NCI-H2196 treated with DMSO at 0.1 percent for 48 hours (cell line): ENCODE measurements at regions not wholly inside any gene's neighbourhood (a gene's known extent, or its start where the extent isn't known, plus 50 kb on each side); places are given as distances from the start of the nearest gene placed in this dataset.

Experiments used
- DNase-seq: peaks from one replicate; lab custom pipeline; 2025; ENCODE audit not compliant: unreplicated experiment; lab: John Stamatoyannopoulos, UW

DNA sequence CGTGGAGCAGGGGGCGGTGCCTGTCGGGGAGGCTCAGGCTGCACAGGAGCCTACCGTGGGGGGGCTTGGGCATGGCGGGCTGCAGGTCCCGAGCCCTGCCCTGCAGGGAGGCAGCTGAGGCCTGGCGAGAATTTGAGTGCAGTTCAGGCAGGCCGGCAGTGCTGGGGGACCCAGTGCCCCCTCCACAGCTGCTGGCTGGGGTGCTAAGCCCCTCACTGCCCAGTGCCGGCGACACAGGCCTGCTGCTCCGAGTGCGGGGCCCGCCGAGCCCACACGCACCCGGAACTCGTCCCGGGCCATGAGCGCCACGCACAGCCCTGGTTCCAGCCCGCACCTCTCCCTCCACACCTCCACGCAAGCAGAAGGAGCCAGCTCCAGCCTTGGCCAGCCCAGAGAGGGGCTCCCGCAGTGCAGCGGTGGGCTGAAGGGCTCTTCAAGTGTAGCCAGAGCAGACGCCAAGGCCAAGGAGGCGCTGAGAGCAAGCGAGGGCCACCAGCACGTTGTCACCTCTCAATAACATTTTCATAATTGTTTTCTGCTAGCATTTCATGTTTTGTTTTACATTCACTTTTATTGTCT, 1378.9 kb upstream of the CELF4 start:
- DNase-seq = no peak

DNA sequence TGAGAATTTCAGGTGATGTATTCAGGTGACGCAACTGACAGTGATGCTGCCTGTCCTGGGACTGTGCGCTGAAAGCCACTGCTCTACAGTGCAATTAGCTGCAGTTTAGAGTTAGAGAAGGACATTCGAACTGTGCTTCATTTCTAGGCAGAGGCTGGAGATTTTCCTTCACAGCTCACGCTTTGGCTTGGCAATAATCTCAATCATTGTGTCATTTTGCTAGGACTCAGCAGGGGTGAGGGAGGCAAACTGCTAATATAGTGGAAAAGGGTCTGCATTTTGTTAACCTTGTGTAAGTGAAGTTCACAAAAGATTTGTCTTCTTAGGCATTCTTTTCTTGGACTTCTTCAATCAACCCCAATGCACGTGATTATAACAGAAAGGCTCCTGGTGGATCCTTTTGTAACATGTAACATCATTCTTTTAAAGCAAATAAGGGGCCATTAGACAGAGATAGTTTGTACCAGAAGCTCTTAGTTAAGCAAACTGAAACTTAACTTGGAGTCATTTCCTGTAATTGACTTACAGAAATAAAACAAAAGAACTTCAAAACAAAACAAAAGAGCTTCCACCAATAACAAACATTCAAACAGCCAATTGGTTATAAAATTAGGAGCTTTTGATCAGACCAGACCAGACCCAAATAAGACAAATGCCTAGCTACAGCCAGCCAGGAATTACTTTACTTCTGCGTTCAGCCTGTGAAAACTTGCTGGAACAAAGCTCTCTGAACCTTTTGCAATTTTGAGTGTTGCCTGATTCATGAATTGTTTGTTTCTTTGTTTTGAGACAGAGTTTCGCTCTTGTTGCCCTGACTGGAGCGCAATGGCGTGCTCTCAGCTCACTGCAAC, 1376.3 kb upstream of the CELF4 start:
- no peak for DNase-seq

DNA sequence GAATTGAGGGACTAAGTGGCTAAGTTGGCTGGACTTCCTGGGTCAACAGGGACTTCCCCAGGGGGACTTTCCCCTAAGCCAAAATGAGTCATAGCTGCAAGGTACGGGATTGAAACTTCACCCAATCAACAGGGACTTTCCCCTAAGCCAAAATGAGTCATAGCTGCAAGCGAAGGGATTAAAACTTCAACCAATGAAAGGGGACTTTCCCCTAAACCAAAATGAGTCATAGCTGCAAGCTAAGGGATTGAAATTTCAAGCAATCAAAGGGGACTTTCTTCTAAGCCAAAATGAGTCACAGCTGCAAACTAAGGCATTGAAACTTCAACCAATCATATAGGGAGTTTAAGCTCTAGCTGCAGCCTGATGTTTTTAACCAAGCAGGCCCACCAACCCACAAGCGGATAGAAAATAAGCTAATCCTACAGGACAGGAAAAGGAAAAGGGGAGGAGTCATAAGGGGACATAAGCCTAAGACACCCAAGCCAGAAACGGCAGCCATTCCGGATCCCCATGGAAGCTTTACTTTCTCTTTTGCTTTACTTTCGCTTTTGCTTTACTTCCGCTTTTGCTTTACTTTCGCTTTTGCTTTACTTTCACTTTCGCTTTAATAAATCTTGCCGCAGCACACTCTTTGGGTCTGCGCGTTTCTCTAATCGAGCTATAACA, 1375.4 kb upstream of the CELF4 start:
- peak; percentile 80 for DNase-seq

DNA sequence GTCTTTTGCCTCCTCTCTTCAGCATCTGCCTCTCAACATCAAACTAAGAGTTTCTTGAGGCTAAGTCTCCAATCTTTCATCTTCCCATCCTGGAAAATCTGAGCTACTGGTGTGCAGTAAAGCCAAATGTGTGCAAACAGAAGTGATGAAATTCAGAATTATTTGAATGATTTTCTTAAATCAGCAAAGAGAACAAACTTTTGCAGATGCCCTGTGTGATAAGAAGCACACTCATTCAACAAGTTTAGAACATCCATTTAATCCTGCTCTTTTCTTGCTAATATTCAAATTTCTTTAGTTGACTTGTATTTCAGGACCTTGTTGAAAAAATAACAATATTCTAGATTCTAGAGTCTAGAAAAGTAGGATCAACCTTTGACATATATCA, 1374.9 kb upstream of the CELF4 start:
- no peak for DNase-seq

DNA sequence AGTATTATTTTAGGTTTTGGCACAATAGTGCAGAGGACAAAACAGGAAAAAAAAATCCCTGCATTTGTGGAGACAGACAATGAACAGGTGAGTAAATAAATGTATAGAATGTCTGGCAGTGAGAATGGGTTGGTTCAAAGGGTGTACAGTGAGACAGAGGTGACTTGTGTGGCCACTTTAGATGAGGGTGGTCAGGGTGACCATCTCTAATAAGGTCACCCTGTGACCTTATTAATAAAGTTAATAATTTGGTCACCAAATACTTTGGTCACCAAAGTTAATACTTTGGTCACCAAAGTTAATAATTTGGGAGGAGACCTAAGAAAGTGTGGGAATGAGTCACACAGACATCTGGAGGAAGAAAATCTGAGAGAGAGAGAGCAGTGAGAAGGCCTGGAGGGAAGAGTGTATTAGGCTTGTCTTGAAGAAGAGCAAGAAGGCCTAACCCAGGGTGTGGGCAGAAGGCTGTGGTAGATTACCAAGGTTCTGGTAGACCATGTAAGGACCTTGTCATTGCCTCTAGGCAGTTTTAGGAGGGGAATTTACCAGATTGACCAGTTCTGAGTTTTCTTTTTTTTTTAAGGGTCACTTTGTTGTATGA, 1368.4 kb upstream of the CELF4 start:
- no peak for DNase-seq

DNA sequence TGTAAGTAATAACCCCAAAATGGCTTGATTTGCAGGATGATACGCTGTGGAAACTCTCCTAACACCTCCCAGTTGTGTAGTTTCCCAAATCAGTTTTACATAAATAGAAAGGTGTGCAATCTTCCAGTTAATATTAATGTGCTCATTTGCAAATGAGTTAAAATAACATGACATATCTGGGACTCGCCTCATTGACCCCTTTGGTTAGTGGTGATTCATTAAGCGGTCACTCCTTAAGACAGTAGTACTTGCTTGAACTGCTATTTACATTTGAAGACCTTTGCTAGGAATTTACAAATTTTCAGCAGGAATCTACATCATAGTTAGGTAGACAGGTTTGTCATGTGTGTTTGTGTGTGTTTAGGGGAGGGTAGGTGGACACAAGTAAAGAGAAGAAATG, 1367.7 kb upstream of the CELF4 start:
- no peak for DNase-seq

DNA sequence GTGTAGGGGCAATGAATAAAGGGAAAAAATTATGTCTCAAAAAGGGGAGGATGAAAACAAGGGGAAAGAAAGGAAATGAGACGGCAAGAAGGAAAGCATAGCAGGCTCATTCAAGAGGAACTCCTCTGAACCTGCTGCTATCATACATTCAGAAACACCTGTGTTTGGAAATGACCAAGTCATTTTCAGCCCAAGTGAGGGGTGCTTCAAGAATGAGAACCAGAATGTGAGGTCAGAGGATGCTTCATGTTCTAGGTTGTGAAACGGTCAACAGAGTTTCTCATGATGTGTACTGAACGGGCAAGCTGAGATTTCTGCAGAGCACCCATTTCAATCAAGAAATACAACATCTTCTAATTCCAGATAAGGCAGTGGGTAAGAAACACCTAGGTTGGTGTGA, 1367.2 kb upstream of the CELF4 start:
- DNase-seq = no peak

DNA sequence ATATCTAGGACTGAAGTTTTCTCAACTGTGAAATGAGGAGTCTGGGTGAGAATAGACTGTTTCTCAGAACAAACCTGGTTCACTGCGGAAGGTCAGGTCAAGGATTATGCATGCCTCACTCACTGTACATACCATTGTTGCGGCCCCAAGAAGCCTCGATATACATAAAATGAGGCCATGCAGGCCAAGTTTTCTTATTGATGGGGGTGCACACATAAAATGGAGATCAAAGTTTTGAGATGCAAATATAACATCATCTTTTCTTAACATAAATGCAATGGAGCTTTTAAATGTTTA, 1366.1 kb upstream of the CELF4 start:
- no peak for DNase-seq

DNA sequence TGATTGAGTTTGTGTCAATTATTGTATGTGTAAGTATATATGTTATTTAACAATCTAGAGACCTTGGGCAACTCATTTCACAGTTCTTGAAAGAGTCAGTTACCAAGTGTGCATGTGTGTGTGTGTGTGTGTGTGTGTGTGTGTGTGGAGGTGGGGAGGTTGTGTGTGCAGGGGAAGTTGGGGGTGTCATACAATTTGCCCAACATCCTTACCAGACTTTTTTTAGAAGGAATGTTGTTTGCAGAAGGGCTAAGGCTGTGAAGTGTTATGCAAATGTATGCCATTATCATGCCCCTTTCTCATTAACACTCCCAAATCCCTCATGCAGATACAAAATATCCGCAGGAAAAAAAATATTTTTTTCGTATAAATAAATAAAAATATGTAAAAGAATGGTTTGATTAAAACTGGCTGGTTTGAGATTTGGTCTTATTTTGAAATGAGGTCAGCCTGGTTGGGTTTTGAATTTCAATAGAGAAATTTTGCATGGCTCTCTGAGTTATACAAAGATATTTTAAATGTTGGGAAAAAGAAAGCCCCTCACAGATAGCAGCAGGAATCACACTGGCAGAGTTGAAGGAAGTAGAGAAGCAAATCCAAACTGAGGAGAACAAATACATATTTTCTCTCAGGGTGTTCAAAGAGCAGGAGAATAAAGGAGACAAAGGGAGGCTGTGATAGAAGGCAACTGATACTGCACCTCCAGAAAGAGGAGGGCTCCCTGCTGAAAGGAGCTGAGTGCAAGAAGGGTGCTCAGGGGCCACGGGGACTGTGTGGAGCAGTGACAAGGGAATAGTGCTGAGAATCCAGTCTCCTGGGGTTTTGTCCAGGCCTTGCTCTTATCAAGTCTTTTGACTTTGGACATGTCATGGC, 1365.5 kb upstream of the CELF4 start:
- no peak for DNase-seq

DNA sequence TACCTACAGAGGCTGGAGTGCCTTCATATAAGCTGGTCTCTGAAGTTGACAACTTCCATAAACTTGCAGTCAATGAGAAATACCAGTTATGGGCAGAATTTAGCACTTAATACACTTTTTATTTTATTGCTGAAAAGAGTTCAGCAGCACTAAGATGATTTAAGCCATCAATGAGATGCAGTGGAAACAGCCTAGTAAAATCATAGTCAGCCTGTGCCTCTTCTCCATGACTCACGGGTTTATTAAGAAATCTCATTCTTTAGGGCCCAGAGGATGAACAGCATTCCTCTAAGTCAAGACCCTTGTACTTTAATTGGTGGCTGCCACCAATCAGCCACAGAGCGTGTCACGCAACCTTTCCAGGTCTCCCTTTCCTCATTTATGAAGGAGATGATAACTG, 1357.9 kb upstream of the CELF4 start:
- DNase-seq = no peak

DNA sequence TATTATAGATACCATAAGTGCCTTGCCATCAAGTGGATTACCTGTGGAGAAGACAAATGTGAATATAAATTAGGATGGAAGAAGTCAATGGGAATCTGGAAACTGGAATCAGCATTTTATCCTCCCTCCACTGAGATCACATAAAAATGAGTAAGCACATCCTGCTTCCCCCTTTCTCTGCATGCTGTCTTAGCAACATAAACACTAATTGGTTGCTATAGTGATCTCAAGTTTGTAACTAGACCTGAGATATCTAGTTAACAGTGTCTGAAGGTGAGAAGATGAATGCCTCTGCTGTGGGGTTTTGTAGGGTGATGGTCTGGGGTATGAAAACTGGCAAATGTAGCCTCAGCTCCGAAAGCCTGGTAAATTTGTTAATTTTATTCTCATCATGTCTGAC, 1357.5 kb upstream of the CELF4 start:
- DNase-seq = no peak

DNA sequence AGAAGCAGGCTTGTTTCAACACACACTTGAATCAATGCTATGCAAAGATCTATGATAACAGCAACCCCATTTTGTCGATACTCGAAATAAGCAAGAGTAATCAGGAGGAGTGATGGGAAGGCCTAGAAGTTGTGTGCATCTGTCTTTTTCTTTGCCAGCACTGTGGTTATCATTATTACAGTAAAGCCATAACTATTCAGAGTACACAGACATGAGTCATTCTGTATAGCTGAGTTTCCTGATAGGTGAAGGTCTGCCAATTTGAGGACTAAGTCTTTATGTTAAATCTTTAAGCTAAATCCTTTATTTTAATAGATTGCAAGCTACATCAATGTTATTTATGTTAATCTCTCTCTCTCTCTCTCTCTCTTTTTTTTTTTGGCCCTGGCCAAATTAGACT, 1344.4 kb upstream of the CELF4 start:
- no peak for DNase-seq

DNA sequence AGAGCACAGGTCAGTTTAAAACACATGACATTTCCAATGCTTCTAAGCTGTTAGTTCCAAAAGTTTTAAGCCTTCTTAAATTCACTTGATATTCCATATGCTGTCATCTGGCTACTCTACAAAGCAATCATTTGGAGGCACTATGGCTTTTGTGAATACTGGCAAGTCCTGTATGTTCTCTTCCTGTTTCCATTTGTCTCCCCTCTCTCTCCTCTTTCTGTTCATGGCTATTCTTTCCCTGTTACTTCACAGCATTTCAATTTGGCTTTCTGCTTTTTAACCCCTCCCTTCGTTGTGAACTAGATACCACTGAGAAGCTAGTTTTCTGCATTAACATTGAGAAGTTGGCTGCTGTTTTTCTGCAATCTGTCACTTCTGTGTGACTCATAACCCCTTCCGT, 1337.2 kb upstream of the CELF4 start:
- no peak for DNase-seq

DNA sequence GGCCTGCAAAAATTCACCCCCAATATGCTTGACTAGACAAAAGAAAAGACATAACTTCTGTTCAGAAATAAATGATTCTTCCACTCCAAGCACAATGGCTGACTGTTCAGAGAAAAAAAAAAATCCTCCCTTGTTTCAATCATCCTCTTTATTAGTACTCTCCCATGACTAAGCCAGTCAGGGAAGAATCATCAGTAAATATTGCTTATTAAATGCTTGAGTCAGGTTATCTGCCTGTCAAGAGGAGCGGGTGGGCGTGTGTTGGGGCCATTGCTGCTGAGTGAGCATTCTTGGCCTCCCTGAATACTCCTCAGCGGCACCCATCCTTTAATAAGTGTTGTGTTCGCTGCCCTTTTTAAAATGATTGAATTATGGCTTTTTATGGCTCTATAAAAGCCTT, 1334.8 kb upstream of the CELF4 start:
- no peak for DNase-seq

DNA sequence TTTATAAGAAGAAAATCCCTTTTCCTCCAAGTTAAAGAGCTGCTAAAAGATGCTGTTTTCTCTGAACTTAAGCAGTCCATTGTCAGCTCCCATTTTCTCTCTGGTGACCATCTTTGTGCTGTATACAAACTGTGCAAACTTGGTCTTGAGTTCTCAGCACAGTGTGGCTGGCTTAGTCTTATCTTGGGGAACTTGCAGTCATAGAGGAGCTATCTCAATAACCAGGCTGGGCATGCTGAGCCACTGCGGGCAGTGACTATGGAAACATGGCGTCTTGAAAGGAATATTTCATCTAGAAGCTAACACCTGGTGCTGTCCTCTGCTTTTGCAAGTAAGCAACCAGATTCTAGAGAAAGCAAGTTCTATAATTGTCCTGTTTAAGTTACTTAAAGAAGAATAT, 1334.4 kb upstream of the CELF4 start:
- DNase-seq = no peak

DNA sequence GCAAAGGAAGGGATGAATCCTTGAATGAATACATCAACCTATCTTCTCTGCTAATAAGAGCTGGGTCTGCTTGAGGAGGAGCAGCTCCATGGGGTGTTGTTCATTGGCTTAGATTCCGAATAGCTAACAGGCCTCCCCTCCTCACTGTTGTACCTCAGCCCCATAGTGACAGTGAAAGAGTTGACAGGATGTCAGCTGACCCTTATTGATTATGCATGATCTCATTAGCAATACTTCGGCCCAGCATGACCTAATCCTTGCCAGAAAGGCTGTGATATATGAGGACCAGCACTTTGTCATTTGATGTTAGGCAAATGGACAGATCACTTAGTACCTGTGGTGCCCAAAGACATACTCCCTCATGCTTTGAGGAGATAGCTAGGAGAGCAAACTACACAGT, 1333.7 kb upstream of the CELF4 start:
- no peak for DNase-seq

DNA sequence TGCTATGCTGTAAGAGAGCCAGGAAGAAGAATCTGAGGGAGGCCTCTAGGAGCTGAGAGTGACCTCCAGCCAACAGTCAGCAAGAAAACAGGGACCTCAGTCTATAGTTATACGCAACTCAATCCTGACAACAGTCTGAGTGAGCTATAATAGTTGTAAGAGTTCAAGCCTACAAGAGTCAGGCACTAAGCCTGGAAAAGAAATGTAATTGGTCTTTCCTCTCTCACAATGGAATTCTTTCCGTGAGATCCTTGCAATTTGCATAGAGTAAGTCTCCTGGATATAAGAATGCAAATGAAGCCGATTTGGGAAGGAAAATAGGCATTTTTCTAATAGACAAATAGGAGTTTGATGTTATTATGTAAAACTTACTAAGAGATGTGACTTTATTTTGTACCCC, 1332.6 kb upstream of the CELF4 start:
- no peak for DNase-seq

DNA sequence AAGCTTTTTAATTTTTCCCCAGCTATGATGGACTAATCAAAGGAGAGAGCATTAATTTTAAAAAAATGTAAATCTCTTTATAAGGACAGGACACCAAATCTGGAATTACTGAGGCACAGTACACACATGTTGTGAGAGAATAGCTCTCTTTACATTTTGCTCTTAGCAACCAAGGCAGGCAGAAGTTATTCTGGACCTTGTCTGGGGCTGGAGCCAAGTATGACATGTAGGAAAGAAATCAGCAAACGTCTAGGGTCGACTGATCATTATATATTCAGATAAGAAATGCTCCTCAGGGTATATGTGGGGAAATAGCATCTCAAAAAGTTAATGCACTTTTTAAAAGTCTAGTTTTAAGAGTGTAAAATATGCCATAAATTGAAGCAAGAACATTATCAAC, 1330.0 kb upstream of the CELF4 start:
- DNase-seq = no peak

DNA sequence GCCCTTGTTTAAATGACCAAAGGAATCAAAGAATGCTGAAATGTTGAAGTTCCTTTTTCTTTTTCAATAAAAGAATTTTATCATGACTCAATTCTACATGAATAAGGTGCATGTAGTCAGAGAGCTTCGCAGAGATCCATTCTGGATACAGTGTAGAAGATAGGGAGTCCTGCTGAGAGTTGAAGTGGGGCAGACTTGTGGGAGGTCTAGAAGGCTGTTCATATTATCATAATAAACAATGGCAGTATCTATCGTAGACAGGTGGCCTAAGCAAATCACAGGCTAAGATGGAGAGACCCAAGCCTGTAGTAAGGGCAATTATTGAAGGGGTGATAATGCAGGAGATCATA, 1322.0 kb upstream of the CELF4 start:
- DNase-seq = no peak

DNA sequence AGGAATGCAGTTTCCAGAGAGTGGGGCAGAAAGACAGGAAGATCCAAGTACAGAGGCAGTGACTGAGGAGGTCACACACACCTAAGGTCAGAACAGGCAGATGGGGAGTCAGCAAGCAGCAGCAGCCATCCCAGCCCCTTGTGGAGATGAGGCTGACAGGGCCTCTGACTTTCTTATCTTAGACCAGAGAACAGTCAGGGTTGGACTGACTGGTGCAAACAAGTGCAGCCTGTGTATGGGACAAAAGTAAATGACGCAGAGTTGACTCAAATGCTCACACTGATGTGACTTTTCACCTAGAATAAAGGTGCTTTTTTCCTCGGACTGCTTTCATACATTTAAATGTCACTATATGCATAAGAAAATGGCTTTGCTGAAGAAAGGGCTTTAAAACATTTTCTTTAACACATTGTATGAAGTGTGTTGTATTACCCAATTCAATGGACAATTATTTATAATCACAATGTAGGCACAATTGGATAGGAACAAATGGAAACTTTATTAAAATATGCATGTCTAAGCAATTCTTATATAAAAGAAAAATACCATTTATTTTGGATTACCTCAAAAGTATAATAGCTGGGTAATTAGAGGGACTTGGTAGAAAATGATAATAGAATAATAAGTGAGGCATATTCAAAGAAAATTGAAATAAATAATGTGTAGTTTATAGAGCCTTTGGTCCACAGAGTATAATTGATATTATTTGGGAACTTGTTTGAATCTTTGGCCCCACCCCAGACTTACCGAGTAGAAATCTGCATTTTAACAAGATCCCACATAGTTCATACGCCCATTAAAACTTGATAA, 1321.5 kb upstream of the CELF4 start:
- DNase-seq = no peak

DNA sequence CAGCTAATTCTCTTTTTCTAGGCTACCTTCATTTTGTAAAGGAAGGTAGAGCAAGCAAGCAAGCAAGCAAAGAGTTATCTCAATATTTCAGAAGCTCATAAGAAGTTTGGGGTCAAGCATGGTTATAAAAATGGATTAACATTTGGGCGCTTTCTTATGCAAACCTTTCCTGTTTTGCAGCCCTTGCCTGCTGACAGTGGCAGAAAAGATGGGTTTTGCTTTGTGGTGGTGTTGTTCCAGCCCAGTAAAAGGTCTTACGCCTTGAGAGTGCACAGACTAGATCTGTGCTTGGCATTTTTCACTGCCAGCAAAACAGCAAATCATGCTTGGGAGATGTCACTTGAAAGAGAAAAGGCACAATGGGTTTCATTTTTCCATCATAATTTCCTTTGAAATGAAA, 1320.6 kb upstream of the CELF4 start:
- DNase-seq = no peak
